WERI-Rb-1 (cell line): ENCODE measurements at regions not wholly inside any gene's neighbourhood (a gene's known extent, or its start where the extent isn't known, plus 50 kb on each side); places are given as distances from the start of the nearest gene placed in this dataset.

ENCODE experiments used
- DNase-seq: peaks from one replicate; pipeline ENCODE4 v3.0.0-alpha.2; 2020
- H3K27ac ChIP-seq: fragments of 250-450 bp; sonication (Bioruptor Pico); 2 replicates; pipeline ENCODE4 v1.5.1; 2020; ENCODE audit warnings: mild to moderate bottlenecking, moderate library complexity
- H3K27me3 ChIP-seq: fragments of 250-450 bp; sonication (Bioruptor Pico); 2 replicates; pipeline ENCODE4 v1.5.1; 2021; ENCODE audit warnings: mild to moderate bottlenecking, low read depth, moderate library complexity; ENCODE audit not compliant: insufficient read depth, severe bottlenecking
- H3K36me3 ChIP-seq: fragments of 250-450 bp; sonication (Bioruptor Pico); 2 replicates; pipeline ENCODE4 v1.5.1; 2020; ENCODE audit warnings: mild to moderate bottlenecking, moderate library complexity
- H3K4me3 ChIP-seq: 2 replicates; pipeline ENCODE4 v1.5.1; 2011; ENCODE audit warnings: low read depth, mild to moderate bottlenecking, control low read depth, low read length
- H3K9me3 ChIP-seq: fragments of 250-450 bp; sonication (Bioruptor Pico); 2 replicates; pipeline ENCODE4 v1.5.1; 2021; ENCODE audit warnings: mild to moderate bottlenecking, moderate library complexity; ENCODE audit not compliant: severe bottlenecking
- CTCF ChIP-seq: IDR thresholded peaks from 2 replicates; pipeline ENCODE4 v1.5.1; 2011; ENCODE audit warnings: low read depth, mild to moderate bottlenecking, control low read depth, inconsistent platforms, low read length

DNA sequence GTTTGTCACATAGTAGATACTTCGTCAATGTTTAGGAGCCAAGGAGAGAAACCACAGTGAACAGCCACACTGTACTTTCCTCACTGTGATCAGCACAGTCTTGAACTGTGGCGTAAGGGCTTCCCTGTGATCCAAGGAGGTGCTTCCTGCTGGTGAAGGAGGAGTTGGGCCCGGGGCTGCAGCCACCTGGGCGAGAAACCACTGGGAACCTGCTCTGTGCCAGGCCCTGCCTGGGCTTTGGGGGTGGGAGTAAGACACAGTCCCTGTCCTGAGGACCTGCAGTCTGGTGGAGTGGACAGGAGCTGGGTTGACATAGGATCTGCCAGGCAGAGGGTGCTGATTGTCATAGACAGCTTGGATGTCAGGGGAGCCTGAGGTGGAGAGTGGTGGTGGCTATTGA is 60.5 kb upstream of the MRPS22 start:
- H3K27me3 ChIP-seq, result no peaks in the 10 kb centered on the region
- no peaks in the 10 kb centered on the region for H3K36me3 ChIP-seq
- no peaks in the 10 kb centered on the region for H3K9me3 ChIP-seq
- no peak overlapping the region for H3K4me3 ChIP-seq
- TF ChIP-seq CTCF, result no peak
- no peak overlapping the region for H3K27ac ChIP-seq
- DNase-seq, result no peak

- no peaks in the 10 kb centered on the region for H3K36me3 ChIP-seq
- no peak for TF ChIP-seq CTCF
- no peaks in the 10 kb centered on the region for H3K9me3 ChIP-seq
Measured at GRCh38 chr3:139284221-139284620, 59.6 kb upstream of the MRPS22 start.

GRCh38 chr3:139285691-139286090 is 58.1 kb upstream of the MRPS22 start:
- no peak for TF ChIP-seq CTCF
- Histone ChIP-seq H3K9me3 (no peaks in the 10 kb centered on the region), H3K27ac (no peak overlapping the region), H3K4me3 (no peak overlapping the region), H3K27me3 (no peaks in the 10 kb centered on the region), H3K36me3 (no peaks in the 10 kb centered on the region)
- peak; percentile 32 for DNase-seq

More at GRCh38 chr3:139284221-139284620, 59.6 kb upstream of the MRPS22 start:
- DNase-seq, result no peak
- Histone ChIP-seq H3K27me3 (no peaks in the 10 kb centered on the region), H3K27ac (no peak overlapping the region), H3K4me3 (no peak overlapping the region)

- H3K27me3 ChIP-seq, result no peaks in the 10 kb centered on the region
- TF ChIP-seq CTCF, result no peak
- no peak for DNase-seq
- H3K36me3 ChIP-seq, result no peaks in the 10 kb centered on the region
- no peak overlapping the region for H3K4me3 ChIP-seq
- no peaks in the 10 kb centered on the region for H3K9me3 ChIP-seq
- no peak overlapping the region for H3K27ac ChIP-seq
Measured at GRCh38 chr3:139286241-139286640, 57.6 kb upstream of the MRPS22 start.

DNA sequence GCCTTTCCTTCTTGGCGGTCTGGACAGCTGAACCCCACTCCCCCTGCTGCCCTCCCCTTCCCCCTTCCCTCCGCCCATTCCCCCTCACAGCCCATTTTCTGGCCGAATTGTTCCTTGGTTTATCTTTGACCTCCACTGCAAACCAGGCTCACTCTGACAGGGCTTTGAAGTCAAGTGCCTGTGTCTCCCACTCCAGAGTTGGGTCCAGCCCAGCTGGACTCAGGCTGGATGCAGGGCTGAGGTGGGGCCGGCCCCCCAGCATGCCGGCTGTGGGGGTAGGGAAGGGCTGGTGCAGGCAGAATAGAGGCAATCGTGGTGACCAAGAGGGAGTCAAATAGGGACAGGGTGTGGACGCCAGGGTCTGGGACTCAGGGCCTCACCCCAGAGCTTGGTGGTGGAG is 57.0 kb upstream of the MRPS22 start:
- no peaks in the 10 kb centered on the region for H3K9me3 ChIP-seq
- TF ChIP-seq CTCF, result no peak
- no peaks in the 10 kb centered on the region for H3K27me3 ChIP-seq
- H3K36me3 ChIP-seq, result no peaks in the 10 kb centered on the region
- H3K4me3 ChIP-seq, result no peak overlapping the region
- no peak overlapping the region for H3K27ac ChIP-seq
- no peak for DNase-seq

DNA sequence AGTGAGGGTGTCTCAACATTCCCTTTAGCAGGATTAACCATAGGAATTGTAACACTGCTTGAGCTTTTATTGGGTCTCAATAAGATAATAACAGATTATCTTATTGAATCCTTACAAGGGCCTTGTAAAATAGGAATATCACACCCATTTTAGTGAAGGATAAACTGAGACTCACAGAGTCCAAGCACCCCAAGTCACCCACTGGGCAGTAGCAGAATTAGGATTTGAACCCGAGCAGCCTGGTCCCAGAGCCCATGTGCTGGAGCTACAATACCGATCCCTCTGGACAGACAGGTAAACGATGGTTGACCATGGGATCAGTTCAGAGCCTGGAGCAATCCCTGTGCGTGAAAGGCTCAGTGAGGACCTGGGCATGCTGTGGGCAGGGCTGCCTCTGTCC is 56.3 kb upstream of the MRPS22 start:
- Histone ChIP-seq H3K27me3 (no peaks in the 10 kb centered on the region), H3K4me3 (no peak overlapping the region), H3K36me3 (no peaks in the 10 kb centered on the region), H3K27ac (no peak overlapping the region), H3K9me3 (no peaks in the 10 kb centered on the region)
- TF ChIP-seq CTCF, result no peak
- no peak for DNase-seq
